ENCODE measurements at regions not wholly inside any gene's neighbourhood (a gene's known extent, or its start where the extent isn't known, plus 50 kb on each side); places are given as distances from the start of the nearest gene placed in this dataset.

DNA sequence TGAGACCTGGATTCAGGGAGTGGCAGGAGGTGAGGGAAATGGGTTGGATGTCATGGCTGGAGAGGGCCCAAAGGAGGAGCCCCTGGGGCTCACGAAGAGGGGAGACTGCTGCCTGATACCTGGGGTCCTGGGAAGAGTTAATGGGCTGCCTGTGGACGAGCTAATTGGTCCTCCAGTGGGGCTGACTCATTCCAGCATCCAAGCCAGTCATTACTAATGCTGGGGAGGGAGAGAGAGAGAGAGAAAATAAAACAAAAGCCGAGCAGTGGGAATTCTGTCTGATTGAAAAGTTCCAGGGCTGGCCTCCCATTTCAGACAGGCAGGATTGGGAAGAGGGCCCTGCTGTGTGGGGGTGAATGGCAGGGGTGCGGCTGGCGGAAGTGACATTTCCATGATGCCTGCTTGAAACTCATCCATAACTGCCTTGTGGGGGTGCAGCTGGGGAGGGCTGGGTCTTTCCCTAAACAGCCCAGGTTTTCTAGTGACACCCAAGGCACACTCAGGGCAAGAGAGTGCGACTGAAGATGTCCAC lies 297.8 kb downstream of the RPS24 start:
- no peak for TF ChIP-seq EZH2 (IDR thresholded peaks at IDR 0.05)
- TF ChIP-seq FOXP2 (optimal IDR thresholded peaks at IDR 0.05; ENCODE audit: control extremely low read depth, extremely low read length, insufficient read depth): no peak
- TF ChIP-seq POLR2AphosphoS5 (IDR thresholded peaks at IDR 0.05; ENCODE audit: borderline replicate concordance, low read depth, low read length): no peak

All from SK-N-MC (cell line).